ENCODE measurements at regions not wholly inside any gene's neighbourhood (a gene's known extent, or its start where the extent isn't known, plus 50 kb on each side); places are given as distances from the start of the nearest gene placed in this dataset.

DNA sequence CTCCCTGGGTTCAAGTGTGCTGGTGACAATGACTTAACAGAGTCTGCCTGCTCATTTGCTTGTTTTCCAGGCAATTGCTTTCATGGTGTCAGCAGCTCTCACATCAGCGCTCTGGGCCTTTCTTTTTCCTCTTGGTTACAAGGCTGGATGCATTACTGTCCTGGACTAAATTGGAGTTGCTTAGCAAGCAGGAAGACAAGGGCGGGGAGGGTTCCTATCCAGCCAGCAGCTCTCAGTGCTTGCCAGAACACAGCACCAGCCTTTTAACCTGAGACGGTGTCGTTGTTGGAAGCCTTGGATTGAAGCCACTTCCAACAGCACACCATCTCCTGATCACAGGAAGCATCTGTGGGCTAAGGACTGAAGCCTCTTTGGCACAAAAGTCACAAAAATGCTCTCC lies 606.9 kb downstream of the CDH26 start:
- Histone ChIP-seq H3K79me2 (ENCODE audit: control insufficient read depth in 1 of 2, insufficient read depth in 2 of 2, low read length in 2 of 2) (no peaks in the 10 kb centered on the region), H3K56ac (replicated peaks; ENCODE audit: insufficient read length, low read depth, low read length) (no peak overlapping the region), H2BK12ac (ENCODE audit: low read depth, low read length) (no peak overlapping the region), H3K18ac (ENCODE audit: extremely low read depth, low read length) (no peak overlapping the region), H3K4me2 (ENCODE audit: insufficient read depth in 1 of 2, low read depth in 2 of 2, low read length in 2 of 2) (no peak overlapping the region), H3K4me3 (ENCODE audit: extremely low read depth in 1 of 4, insufficient read depth in 2 of 4, low read depth in 3 of 4, low read length in 4 of 4) (no peak overlapping the region), H2AFZ (ENCODE audit: low read length) (peak overlapping the region; percentile 84; the same call in 1 of the 2 replicates), H3K27ac (ENCODE audit: low read depth, low read length) (no peak overlapping the region), H2AK5ac (ENCODE audit: low read depth, low read length) (no peak overlapping the region), H3K4me1 (replicated peaks in 1 of 4; ENCODE audit: control insufficient read depth in 3 of 4, insufficient read depth in 4 of 4, low read length in 3 of 4) (peaks cover 0 to 5% (median 0%) of the 10 kb centered on the region in 4 experiments; a peak in 2 of 7 replicates), H2BK15ac (ENCODE audit: low read length) (no peak overlapping the region), H4K8ac (ENCODE audit: extremely low read depth, insufficient read depth, low read length) (no peak overlapping the region), H3K27me3 (replicated peaks in 1 of 4; ENCODE audit: control insufficient read depth in 3 of 4, extremely low read depth in 1 of 4, insufficient read depth in 3 of 4, low read length in 3 of 4) (peaks cover 0 to 2% (median 0%) of the 10 kb centered on the region in 4 experiments; a peak in 1 of 7 replicates), H3K9ac (replicated peaks in 1 of 4; ENCODE audit: extremely low read depth in 1 of 4, low read depth in 3 of 4, low read length in 3 of 4) (no peak overlapping the region), H4K91ac (replicated peaks; ENCODE audit: insufficient read length, low read length) (no peak overlapping the region), H2BK120ac (replicated peaks; ENCODE audit: low read depth, low read length) (no peak overlapping the region), H3K4ac (replicated peaks; ENCODE audit: insufficient read length, low read depth, low read length) (no peak overlapping the region), H4K20me1 (replicated peaks in 1 of 2; ENCODE audit: control insufficient read depth in 1 of 2, insufficient read depth in 2 of 2, low read length in 2 of 2) (no peaks in the 10 kb centered on the region), H3K36me3 (ENCODE audit: control insufficient read depth in 2 of 4, insufficient read depth in 4 of 4, low read length in 3 of 4) (no peaks in the 10 kb centered on the region), H3K23ac (ENCODE audit: insufficient read length) (no peak overlapping the region), H3K9me3 (ENCODE audit: insufficient read depth in 2 of 2, low read depth in 1 of 2, low read length in 1 of 2) (no peaks in the 10 kb centered on the region), H3K79me1 (ENCODE audit: low read depth, low read length) (no peaks in the 10 kb centered on the region), H3K23me2 (ENCODE audit: low read depth, low read length) (no peaks in the 10 kb centered on the region), H2BK5ac (ENCODE audit: low read depth, low read length) (no peak overlapping the region), H2BK20ac (ENCODE audit: low read length) (no peak overlapping the region), H3K14ac (ENCODE audit: insufficient read length) (no peak overlapping the region), H4K5ac (ENCODE audit: insufficient read length, low read depth, low read length) (no peak overlapping the region)
- ChIA-PET CTCF (ENCODE audit: partially characterized antibody) (no interaction called here), POLR2A (ENCODE audit: partially characterized antibody) (no interaction called here)
- FAIRE-seq (no peak), DNase-seq (ENCODE audit: low read depth in 1 of 2, low spot score in 2 of 2) (no peak)
- 94% methylated on average over 4 of the region's 4 CpGs; no CpG with 5 or more reads in 1 of the 2 experiments for WGBS, 2 experiments (ENCODE audit: extremely low coverage in 1 of 2, insufficient coverage in 1 of 2, insufficient read length in 1 of 2, insufficient replicate concordance in 2 of 2, low coverage in 1 of 2, low lambda C conversion rate in 2 of 2, missing lambda C conversion rate in 1 of 2)
- no peak for TF ChIP-seq YY1 (IDR thresholded peaks at IDR 0.05; ENCODE audit: low read depth, low read length)
- TF ChIP-seq HDAC2 (IDR thresholded peaks at IDR 0.05; ENCODE audit: borderline replicate concordance in 1 of 2, low read depth in 2 of 2, low read length in 2 of 2) = no peak

Measured in H1 (cell line).